DMS53 treated with DMSO at 0.1 percent for 48 hours (cell line): ENCODE measurements at regions not wholly inside any gene's neighbourhood (a gene's known extent, or its start where the extent isn't known, plus 50 kb on each side); places are given as distances from the start of the nearest gene placed in this dataset.

Experiments used
- DNase-seq: peaks from one replicate; lab custom pipeline; 2025; ENCODE audit not compliant: unreplicated experiment; lab: John Stamatoyannopoulos, UW

DNA sequence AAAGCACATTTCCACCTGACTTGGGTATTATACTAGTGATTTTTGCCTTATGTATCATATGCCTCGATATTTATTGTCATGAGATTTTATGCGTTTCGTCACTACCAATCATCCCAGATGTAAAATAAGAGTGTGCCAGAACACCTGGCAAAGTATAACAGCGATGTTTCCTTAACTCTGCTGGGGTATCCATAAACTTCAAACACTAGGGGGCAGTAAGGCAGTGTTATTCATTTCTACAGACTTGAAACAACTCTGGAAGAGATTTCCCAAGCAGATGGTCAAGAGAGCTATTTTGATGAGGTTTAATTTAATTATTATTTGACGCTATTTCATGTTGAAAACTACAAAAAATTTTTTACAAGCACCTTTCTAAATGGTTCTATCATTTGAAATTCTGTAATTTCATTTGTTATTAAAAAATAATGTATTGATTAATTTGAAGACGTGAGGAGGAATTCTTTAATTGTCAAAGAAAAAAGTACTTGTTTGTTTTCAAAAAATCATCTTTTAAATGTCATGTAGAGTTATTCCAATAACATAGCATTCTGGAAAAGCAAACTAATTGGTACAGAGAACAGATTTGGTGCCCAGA, 388.5 kb upstream of the CTNND2 start:
- peak; percentile 56 for DNase-seq

DNA sequence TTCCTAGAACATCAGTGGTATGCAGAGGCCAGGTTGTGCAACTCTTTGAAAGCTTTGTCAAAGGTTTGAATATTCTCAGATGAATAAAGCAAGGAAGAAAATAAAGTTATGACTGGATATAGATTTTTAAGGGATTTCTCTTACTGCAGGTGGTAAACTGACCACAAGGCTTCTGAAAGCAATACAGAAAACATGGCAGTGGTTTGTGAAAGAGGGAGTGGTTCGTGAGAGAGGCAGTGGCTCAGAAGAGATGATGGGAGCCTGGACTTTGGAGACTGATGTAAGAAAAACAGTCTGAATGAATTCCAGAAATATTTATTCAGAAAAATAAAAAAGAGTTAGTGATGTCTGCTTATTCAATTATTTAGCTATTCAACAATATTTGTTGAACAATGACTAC, 380.4 kb upstream of the CTNND2 start:
- DNase-seq = no peak

DNA sequence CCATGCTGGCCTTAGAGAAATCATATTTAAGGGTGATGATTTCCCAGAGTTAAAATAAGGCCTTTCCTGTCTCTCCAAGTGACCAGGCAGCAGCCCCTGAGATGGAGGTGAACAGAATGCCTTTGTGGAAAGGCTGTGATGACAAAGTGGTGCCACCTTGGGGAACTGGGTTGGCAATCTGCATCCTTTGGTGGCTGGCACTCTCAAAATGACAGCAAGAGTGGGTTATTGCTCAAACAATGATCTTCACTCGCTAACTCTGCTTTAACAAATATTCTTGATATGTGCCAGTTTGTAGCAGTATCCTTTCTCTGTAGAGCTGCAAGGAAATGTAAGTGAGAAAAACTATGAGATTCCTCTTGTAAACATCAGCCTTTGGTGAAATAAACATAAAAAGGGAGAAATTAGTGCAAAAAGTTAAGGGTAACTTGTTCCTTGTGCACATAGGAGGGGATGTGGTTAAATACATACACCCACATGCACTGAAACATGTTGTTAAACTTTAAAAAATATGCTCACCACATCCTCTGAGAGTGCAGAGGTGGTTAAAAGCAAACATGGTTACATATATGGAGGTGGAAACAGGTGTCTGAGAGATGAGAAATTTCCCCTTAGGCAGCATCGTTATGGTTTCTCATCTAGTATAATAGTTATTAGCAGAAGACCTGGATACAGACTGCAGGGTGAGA, 373.4 kb upstream of the CTNND2 start:
- no peak for DNase-seq

DNA sequence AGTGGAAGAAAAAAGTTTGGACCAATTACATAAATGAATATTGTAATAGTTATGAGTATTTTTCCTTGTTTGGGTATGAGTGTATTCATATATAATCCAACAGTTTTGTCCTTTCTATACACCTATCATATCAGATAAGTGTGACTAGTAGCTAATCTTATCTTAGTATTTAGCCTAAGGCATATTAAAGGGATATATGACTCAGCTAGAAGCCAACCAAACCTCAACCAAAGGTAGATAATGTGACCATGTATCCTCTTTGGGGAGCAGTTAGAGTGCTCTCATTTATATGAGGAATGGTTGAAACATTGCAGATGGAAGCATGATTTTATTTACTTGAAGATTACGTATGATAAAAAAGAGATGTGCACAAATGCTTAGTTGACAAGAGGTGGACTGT, 370.0 kb upstream of the CTNND2 start:
- no peak for DNase-seq

DNA sequence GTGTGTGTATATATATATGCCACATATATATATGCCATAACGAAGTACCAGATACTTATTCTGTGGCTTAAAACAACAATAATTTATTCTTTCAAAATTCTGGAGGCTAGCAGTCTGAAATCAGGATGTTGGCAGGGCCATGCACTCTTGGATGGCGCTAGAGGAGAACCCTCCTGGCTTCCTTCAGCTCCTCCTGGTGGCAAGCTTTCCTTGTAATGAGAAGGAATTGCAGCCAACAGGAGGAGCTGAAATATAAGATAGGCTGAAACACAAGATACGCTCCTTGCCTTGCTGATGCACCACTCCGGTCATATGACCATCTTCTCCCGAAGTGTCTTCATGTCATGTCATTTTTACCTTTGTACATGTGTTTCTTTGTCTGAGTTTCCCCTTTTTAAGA, 368.1 kb upstream of the CTNND2 start:
- DNase-seq = no peak

DNA sequence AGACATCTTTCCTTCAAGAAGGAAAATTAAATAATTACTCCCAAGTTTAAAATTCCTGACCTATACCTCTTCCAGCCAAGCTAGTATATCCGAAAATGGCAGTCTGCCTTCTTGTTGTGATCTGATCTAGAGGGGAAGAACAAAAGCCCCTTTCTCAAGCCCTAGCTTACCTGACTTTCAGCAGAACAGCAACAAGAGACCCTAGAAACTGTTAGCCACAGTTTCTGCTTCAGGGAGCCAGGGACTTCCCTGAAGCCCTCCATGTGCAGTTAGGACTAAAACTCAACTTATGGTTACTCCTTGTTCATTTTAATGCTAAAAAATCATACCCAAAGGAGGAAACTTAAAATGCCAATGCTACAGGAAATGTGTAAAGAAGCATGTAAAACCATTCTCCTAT, 366.7 kb upstream of the CTNND2 start:
- no peak for DNase-seq

DNA sequence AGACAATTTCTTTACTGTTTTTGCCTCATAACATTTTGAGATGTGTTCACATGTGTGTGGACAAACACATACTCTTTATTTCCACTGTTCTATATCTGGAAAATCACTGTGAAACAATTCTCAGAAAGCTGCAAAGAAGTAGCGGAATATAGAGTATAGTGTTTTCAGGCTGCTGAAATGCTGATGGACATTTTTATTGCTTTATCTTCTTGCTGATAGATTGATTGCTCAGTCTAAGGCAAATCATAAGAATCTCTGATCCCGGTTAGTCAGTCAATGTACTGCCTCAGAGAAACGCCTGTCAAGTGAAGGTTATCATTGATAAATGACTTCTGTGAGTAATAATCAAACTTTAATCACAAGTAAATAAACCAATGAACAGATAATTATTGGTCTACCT, 364.9 kb upstream of the CTNND2 start:
- DNase-seq = no peak

DNA sequence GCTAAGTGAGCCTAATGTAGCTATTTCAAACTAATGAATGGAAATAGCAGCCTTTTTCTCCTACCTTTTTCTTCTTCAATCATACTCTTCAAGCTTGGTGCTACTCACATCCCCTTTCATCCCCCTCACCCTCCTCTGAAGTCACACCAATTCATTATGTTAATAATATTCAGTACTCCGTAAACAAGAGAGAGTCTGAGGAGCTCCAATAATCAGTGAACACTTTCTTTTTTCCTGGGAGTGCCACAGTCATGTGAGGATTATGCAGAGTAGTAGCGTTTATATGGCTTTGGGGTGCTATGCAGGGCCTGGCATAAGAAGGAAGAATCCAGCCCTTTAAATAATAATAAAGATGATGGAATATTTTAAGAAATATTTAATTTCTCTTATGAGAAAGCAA, 354.3 kb upstream of the CTNND2 start:
- no peak for DNase-seq

DNA sequence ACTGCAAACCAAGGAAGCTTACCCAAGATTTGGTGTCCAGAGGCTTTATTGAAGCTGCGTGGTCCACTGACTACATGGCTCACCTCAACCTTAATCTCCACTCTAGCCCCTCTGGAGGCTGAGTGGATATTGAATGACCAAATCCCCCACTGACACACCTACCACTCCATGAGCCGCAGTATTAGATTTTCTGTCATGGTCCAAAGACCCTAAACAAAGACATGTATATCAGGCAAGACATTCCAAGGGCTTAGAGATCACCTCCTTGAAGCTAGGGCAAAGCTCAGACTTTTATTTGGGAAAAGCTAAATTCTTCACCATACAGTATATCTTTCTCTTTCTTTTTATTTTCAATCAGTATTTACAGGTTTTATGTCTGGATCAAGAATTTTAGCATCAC, 346.2 kb upstream of the CTNND2 start:
- DNase-seq = no peak

DNA sequence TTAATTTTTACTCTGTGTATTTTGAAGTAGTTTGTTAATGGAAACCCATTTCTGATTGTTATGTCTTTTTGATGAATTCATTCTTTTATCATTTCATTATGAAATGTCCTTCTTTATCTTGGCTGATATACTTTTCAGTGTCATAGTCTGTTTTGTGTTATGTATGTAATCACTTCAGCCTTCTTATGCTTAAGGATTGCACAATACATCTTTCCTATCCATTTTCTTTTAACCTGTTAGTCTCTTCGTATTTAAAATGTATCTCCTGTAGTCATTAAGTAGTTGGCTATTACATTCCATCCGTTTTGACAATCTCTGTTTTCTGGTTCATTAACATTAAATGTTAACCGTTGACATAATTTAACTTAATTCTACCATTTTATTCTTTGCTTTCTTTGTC, 344.6 kb upstream of the CTNND2 start:
- DNase-seq = no peak

DNA sequence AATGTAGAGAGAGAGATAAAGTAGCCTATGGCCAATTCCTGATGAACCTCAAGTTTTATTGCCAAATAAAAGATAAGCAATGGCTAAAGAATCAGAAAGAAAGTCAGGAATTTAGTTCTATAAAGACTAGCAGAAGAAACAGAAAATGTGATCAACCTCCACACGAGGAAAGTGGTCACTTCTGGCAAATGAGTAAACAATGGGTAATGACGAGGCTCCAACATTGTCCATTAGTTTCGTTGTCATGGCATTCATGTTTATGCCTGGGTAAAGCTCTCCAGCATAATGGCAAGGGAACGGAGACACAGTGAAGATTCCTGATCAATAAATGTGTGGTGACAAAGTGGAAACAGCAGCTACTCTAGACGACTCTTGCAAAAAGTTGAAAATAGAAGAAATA, 341.8 kb upstream of the CTNND2 start:
- no peak for DNase-seq

DNA sequence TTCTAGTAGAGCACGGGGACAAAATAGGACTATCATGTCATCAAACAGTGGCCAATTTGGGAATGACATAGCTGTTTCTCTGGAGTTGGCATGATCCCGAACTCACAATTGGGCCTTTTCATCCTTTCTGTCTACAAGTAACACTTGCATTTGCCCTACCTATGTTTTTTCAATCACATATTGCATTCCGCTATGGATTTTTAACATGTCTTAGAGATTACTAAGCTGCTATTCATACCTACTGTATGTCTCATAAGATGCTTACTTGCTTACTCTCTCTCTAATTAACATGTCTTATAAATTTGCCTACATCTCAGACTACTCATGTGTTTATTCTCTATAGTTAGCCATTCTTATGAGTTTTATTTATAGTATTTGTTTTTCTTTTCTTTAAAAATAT, 341.2 kb upstream of the CTNND2 start:
- no peak for DNase-seq

DNA sequence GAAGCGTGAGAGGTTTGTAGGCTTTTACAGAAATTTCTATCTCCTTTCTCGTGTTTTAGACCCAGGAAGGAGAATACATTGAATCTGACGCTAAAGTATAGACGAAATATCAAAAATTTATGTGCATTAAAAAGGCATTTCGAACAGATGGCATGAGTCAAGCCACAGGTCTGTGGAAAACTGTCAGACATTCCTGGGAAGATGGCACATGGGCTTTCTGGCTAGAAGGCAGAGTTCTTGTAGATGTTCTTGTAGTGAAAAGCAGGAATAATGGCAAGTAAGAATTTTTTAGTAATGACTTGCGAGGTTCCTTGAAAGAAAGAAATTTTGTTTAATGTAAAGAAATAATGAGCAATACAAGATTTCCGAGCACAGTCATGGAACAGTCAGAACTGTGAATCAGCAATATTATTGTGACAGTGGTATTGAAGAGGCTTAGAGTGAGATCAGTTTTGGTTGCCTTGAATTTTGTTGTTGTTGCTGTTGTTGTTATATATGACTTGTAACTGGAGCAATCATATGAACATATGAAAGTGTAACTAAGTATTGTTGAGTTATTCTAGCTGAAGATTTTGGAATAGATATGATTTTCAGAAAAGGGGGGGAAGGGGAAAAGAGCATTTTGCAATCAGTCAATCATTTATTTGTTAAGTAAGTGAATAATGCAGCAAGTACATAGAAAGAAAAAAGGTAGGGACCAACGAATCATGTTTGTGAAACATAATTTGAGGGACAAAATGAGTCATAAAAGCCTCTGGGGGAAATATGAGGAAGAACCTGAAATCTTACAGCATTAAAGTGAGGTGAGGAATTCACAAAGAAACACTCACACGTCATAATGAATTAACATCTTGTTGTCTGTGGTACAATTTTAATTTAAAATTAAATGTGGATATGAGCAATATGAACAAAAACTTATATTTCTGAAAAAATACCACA, 339.0 kb upstream of the CTNND2 start:
- no peak for DNase-seq

DNA sequence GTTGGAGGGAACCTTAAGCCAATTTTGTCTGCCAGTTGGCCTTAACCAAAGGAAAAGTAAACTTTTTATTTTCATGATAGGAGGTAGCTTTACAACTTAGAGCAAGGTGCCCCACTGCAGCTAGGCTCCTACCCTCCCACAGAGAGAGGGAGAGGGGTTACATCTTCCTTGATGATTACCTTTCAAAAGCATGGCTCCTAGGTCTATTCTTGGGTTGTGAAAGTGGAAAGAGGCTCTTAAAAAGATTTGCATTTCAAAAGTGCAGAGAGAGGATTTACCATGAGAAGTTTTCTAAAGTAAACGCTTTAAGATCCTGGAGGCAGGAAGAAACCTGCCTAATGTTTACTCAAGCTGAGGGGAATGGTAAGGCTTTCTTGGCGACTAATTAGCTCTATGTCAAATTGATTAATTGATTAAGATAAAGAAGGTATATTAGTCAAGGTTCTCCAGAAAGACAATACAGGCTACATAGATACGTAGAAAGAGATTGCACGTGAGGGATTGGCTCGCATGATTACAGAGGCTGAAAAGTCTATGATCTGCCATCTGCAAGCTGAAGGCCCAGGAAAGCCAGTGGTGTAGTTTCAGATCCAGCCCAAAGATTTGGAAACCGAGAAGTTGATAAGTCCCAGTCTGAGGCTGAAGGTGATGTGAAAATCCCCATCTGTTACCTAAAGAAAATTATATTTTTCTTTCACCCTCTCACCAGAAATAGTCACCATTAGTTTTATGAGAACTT, 333.8 kb upstream of the CTNND2 start:
- no peak for DNase-seq

DNA sequence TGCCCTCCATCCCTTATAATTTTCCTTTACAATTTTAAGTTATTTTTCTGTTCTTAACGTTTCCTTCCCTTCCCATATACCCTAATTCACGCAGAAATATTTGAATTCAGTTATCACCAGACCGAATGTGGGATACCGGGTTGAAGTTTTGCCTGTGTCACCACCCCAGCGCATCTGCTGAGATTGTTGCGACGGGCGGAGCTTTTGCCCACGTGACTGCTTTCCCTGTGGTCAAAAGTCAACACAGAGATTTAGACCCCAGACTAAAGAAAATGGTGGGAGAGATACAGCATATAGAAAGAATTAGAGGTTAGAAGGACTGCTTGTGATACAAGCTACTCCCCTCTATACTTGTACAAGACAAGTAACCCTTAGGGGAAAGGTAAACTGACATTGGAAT, 326.4 kb upstream of the CTNND2 start:
- DNase-seq = no peak

DNA sequence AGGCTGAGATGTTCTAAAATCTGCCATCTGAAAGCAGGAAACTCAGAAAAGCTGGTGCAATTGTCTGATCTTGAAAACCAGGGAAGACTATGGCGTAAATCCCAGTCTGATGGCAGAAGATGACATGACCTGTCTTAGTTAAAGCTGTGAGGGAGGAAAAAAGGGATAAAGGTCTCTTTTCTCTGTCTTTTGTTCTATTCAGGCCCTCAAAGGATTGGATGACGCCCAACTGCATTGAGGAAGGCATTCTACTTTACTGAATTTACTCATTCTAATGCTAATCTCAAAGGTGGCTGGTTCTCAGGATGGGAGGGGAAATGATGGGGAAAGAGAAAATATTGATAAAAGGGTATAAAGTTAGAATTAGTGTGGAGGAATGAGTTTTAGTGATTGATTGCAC, 312.8 kb upstream of the CTNND2 start:
- no peak for DNase-seq

DNA sequence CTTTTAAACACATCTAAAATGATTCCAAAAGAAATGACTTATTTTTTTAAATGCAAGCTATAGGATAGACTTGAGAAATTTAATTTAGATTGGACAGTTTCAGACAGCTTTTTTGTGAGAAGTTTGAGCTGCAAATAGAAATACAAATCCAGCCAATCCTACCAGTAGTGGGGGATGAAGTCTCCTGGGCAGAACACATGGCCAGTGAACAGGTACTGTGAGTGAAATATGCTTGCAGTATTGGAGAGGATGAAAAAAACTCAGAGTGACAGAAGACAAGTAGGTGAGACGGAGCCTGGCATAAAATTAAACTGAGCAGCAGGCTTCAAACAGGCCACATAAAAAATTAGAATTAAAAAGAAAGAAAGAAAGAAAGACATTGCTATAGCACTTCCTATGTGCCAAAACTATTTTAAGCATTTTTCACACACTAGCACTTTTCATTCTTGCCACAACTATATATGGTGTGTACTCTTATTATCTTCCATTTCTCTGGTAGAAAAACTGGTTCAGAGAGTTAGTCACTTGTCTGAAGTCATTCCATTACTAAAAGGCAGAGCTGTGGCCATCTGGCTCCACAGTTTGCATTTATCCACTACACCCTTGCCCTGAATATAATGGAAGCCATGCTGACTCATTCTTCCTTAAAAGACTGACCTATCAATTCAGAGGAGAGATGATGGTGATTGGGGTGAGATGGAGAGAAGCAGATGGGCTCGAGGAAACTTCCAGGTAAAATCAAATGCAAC, 310.2 kb upstream of the CTNND2 start:
- peak; percentile 62 for DNase-seq

DNA sequence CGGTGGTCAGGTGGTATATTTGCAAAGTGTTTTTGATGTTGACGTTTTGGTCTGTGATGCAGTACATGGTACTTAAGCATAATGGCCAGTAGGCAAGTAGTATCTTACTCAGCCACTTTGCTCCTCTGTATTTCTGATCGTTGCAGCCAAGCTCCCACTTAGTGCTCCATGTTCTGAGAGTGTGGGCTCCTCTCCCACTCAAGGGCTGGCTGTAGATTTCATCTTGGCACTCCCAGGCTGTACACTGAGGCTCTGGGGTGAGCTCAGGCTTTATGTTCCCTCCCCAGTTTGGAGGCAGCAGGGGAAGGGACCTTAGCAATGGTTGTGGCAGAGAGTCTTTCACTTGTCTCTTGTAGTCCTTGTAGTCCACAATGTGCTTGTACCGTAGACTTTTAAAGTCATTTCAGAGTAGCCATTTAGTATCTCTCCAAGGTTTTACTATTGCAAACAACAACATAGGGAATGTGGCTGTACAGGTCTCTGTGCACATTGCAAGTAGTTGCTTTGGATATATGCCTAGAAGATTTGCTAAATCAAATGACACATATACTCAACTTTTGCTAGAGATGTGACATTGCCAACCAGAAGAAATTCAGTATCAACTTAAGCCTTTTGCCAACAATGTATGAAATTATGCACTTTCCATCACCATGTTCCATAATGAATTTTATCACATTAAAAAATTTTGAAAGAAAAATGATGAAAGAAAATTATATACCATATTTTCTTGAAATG, 304.3 kb upstream of the CTNND2 start:
- no peak for DNase-seq

DNA sequence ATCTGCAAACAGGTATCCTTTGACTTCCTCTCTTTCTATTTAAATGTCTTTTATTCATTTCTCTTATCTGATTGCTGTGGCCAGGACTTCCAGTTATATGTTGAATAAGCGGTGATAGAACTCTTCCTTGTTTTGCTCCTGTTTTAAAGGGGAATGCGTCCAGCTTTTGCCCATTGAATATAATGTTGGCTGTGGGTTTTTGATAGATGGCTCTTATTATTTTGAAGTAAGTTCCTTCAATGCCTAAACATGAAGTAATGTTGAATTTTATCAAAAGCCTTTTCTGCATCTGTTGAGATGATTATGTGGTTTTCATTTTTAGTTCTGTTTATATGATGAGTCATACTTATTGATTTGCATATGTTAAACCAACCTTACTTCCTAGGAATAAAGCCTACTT, 300.5 kb upstream of the CTNND2 start:
- DNase-seq = no peak

DNA sequence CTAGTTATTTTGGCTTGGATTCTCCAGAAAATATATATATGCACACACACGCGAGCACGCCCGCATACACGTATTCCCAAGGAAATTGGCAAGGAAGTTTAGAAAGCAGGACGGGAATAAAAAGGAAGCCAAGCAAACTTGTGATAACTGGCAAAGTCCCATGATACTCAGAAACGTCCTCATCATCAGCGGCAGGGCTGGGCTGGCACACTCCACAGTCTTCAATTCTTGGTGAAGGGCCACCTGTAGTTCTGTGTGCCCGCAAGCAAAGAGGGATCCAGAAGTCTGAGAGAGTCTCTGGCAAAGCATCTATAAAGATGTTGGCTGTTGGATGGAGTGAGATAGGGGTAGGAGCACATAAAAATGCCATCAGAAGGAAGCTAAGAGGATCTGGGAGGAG, 289.3 kb upstream of the CTNND2 start:
- DNase-seq = no peak
